ENCODE measurements at regions not wholly inside any gene's neighbourhood (a gene's known extent, or its start where the extent isn't known, plus 50 kb on each side); places are given as distances from the start of the nearest gene placed in this dataset.

DNA sequence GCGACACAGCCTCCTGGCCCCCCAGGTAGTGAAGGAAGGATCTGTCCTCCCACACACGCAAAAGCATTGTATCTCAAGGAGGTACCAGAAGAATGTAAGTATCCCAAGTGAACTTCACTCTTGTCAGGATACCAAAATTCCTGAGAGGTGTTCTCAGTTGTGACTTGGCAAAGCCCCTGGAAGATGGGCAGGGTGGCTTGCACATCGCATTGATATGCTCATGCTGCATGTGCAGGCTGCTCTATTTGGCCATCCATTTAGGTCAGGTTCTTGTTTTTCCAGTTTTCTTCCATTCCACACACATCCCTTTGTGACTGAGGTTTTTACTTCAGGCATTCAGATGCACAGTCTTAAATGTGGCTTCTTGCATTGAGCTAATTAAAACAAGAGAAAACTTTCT is 382.8 kb downstream of the FOXO1 start:
- Histone ChIP-seq H3K27ac (ENCODE audit: extremely low read depth, low read depth, low read length) (no peak overlapping the region), H3K4me1 (ENCODE audit: control insufficient read depth, insufficient read depth, low read length) (no peaks in the 10 kb centered on the region), H3K4me3 (ENCODE audit: low read depth, low read length) (no peak overlapping the region), H3K9me3 (ENCODE audit: control insufficient read depth, insufficient read depth, low read depth, low read length) (no peaks in the 10 kb centered on the region), H3K36me3 (ENCODE audit: control insufficient read depth in 2 of 2, insufficient read depth in 1 of 2, low read length in 2 of 2) (no peaks in the 10 kb centered on the region)
- CTCF ChIA-PET = no interaction called here
- TF ChIP-seq, protein P1, sequence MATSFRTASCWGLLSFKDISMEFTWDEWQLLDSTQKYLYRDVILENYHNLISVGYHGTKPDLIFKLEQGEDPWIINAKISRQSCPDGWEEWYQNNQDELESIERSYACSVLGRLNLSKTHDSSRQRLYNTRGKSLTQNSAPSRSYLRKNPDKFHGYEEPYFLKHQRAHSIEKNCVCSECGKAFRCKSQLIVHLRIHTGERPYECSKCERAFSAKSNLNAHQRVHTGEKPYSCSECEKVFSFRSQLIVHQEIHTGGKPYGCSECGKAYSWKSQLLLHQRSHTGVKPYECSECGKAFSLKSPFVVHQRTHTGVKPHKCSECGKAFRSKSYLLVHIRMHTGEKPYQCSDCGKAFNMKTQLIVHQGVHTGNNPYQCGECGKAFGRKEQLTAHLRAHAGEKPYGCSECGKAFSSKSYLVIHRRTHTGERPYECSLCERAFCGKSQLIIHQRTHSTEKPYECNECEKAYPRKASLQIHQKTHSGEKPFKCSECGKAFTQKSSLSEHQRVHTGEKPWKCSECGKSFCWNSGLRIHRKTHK (tag by site-specific recombination; IDR thresholded peaks at IDR 0.05) = no peak
- no peak for TF ChIP-seq ZNF174 (tag by site-specific recombination; IDR thresholded peaks at IDR 0.05)
- TF ChIP-seq, protein P2, sequence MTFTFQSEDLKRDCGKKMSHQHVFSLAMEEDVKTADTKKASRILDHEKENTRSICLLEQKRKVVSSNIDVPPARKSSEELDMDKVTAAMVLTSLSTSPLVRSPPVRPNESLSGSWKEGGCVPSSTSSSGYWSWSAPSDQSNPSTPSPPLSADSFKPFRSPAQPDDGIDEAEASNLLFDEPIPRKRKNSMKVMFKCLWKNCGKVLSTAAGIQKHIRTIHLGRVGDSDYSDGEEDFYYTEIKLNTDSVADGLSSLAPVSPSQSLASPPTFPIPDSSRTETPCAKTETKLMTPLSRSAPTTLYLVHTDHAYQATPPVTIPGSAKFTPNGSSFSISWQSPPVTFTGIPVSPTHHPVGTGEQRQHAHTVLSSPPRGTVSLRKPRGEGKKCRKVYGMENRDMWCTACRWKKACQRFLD (tag by site-specific recombination; IDR thresholded peaks at IDR 0.05) = no peak
- TF ChIP-seq ZNF768 (tag by site-specific recombination; IDR thresholded peaks at IDR 0.05) = no peak
- no peak for TF ChIP-seq ZFP41 (tag by site-specific recombination; IDR thresholded peaks at IDR 0.05; ENCODE audit: borderline replicate concordance)
- TF ChIP-seq ZNF473 (tag by site-specific recombination; IDR thresholded peaks at IDR 0.05) = no peak
- no peak for TF ChIP-seq ZNF19 (tag by site-specific recombination; IDR thresholded peaks at IDR 0.05; ENCODE audit: low read depth)
- TF ChIP-seq, protein P3, sequence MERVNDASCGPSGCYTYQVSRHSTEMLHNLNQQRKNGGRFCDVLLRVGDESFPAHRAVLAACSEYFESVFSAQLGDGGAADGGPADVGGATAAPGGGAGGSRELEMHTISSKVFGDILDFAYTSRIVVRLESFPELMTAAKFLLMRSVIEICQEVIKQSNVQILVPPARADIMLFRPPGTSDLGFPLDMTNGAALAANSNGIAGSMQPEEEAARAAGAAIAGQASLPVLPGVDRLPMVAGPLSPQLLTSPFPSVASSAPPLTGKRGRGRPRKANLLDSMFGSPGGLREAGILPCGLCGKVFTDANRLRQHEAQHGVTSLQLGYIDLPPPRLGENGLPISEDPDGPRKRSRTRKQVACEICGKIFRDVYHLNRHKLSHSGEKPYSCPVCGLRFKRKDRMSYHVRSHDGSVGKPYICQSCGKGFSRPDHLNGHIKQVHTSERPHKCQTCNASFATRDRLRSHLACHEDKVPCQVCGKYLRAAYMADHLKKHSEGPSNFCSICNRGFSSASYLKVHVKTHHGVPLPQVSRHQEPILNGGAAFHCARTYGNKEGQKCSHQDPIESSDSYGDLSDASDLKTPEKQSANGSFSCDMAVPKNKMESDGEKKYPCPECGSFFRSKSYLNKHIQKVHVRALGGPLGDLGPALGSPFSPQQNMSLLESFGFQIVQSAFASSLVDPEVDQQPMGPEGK (tag by site-specific recombination; IDR thresholded peaks at IDR 0.05) = no peak
- no peak for TF ChIP-seq ZNF175 (tag by site-specific recombination; IDR thresholded peaks at IDR 0.05)
- no peak for TF ChIP-seq FEZF1 (tag by site-specific recombination; IDR thresholded peaks at IDR 0.05)
- TF ChIP-seq ZNF792 (tag by site-specific recombination; IDR thresholded peaks at IDR 0.05) = no peak
- TF ChIP-seq, protein P4, sequence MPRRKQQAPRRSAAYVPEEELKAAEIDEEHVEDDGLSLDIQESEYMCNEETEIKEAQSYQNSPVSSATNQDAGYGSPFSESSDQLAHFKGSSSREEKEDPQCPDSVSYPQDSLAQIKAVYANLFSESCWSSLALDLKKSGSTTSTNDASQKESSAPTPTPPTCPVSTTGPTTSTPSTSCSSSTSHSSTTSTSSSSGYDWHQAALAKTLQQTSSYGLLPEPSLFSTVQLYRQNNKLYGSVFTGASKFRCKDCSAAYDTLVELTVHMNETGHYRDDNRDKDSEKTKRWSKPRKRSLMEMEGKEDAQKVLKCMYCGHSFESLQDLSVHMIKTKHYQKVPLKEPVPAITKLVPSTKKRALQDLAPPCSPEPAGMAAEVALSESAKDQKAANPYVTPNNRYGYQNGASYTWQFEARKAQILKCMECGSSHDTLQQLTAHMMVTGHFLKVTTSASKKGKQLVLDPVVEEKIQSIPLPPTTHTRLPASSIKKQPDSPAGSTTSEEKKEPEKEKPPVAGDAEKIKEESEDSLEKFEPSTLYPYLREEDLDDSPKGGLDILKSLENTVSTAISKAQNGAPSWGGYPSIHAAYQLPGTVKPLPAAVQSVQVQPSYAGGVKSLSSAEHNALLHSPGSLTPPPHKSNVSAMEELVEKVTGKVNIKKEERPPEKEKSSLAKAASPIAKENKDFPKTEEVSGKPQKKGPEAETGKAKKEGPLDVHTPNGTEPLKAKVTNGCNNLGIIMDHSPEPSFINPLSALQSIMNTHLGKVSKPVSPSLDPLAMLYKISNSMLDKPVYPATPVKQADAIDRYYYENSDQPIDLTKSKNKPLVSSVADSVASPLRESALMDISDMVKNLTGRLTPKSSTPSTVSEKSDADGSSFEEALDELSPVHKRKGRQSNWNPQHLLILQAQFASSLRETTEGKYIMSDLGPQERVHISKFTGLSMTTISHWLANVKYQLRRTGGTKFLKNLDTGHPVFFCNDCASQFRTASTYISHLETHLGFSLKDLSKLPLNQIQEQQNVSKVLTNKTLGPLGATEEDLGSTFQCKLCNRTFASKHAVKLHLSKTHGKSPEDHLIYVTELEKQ (tag by site-specific recombination; IDR thresholded peaks at IDR 0.05; ENCODE audit: borderline replicate concordance) = no peak
- POLR2A ChIA-PET = no interaction called here

DNA sequence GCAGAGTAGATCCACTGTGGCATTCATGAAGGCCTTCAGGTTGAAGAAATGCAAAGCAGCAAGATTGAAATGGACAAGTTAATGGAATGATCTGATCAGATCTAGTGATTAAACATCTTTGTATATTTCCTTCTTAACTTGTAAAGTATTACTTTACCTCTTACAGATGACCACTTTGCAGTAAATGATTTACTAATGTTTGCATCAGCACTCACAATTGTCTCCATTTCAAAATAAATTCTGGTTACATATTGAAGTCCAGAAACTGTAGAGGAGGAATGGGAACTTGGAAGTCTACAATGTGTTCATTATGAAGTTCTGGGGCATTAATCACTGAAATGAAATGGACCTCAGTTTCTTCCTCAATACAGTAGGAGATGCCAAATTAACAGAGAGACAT is 380.8 kb downstream of the FOXO1 start:
- Histone ChIP-seq H3K9me3 (ENCODE audit: control insufficient read depth, insufficient read depth, low read depth, low read length) (no peaks in the 10 kb centered on the region), H3K36me3 (ENCODE audit: control insufficient read depth in 2 of 2, insufficient read depth in 1 of 2, low read length in 2 of 2) (no peaks in the 10 kb centered on the region)
- TF ChIP-seq, protein P5, sequence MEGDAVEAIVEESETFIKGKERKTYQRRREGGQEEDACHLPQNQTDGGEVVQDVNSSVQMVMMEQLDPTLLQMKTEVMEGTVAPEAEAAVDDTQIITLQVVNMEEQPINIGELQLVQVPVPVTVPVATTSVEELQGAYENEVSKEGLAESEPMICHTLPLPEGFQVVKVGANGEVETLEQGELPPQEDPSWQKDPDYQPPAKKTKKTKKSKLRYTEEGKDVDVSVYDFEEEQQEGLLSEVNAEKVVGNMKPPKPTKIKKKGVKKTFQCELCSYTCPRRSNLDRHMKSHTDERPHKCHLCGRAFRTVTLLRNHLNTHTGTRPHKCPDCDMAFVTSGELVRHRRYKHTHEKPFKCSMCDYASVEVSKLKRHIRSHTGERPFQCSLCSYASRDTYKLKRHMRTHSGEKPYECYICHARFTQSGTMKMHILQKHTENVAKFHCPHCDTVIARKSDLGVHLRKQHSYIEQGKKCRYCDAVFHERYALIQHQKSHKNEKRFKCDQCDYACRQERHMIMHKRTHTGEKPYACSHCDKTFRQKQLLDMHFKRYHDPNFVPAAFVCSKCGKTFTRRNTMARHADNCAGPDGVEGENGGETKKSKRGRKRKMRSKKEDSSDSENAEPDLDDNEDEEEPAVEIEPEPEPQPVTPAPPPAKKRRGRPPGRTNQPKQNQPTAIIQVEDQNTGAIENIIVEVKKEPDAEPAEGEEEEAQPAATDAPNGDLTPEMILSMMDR (tag by site-specific recombination; IDR thresholded peaks at IDR 0.05) = no peak
- TF ChIP-seq, protein P6, sequence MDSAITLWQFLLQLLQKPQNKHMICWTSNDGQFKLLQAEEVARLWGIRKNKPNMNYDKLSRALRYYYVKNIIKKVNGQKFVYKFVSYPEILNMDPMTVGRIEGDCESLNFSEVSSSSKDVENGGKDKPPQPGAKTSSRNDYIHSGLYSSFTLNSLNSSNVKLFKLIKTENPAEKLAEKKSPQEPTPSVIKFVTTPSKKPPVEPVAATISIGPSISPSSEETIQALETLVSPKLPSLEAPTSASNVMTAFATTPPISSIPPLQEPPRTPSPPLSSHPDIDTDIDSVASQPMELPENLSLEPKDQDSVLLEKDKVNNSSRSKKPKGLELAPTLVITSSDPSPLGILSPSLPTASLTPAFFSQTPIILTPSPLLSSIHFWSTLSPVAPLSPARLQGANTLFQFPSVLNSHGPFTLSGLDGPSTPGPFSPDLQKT (IDR thresholded peaks at IDR 0.05; ENCODE audit: borderline replicate concordance, low read depth, low read length) = no peak
- TF ChIP-seq, protein P7, sequence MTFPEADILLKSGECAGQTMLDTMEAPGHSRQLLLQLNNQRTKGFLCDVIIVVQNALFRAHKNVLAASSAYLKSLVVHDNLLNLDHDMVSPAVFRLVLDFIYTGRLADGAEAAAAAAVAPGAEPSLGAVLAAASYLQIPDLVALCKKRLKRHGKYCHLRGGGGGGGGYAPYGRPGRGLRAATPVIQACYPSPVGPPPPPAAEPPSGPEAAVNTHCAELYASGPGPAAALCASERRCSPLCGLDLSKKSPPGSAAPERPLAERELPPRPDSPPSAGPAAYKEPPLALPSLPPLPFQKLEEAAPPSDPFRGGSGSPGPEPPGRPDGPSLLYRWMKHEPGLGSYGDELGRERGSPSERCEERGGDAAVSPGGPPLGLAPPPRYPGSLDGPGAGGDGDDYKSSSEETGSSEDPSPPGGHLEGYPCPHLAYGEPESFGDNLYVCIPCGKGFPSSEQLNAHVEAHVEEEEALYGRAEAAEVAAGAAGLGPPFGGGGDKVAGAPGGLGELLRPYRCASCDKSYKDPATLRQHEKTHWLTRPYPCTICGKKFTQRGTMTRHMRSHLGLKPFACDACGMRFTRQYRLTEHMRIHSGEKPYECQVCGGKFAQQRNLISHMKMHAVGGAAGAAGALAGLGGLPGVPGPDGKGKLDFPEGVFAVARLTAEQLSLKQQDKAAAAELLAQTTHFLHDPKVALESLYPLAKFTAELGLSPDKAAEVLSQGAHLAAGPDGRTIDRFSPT (tag by site-specific recombination; IDR thresholded peaks at IDR 0.05) = no peak
- TF ChIP-seq ZNF366 (tag by site-specific recombination; conservative IDR thresholded peaks at IDR 0.05) (no peak), ZNF169 (tag by site-specific recombination; IDR thresholded peaks at IDR 0.05) (no peak), ZNF350 (tag by site-specific recombination; IDR thresholded peaks at IDR 0.05) (no peak), ZNF654 (tag by site-specific recombination; IDR thresholded peaks at IDR 0.05; ENCODE audit: low read depth) (no peak), GLIS2 (tag by site-specific recombination; IDR thresholded peaks at IDR 0.05) (no peak), ZNF677 (tag by site-specific recombination; IDR thresholded peaks at IDR 0.05) (no peak), MYNN (tag by site-specific recombination; IDR thresholded peaks at IDR 0.05; ENCODE audit: borderline replicate concordance) (no peak), HOXA7 (CRISPR knock-in tag; IDR thresholded peaks at IDR 0.05; ENCODE audit: borderline replicate concordance) (no peak)

More for the DNA sequence above, 380.8 kb downstream of the FOXO1 start:
- Histone ChIP-seq H3K4me3 (ENCODE audit: low read depth, low read length) (no peak overlapping the region), H3K27ac (ENCODE audit: extremely low read depth, low read depth, low read length) (no peak overlapping the region), H3K4me1 (ENCODE audit: control insufficient read depth, insufficient read depth, low read length) (no peaks in the 10 kb centered on the region)
- ChIA-PET POLR2A (no interaction called here), CTCF (no interaction called here)
